ENCODE measurements at regions not wholly inside any gene's neighbourhood (a gene's known extent, or its start where the extent isn't known, plus 50 kb on each side); places are given as distances from the start of the nearest gene placed in this dataset.
"Not testable (repeated sequence)": the region's sequence is repeated elsewhere in the genome, so short reads cannot be mapped to it uniquely, and the experiment has no call there.

GRCh38 chr7:32729335-32729675 is 162.3 kb downstream of the KBTBD2 start:
- DNase-seq (ENCODE audit: low read depth, low spot score); ATAC-seq; intact Hi-C loops (cut with micrococcal nuclease; ENCODE audit: unreplicated experiment); H3K27me3 ChIP-seq (ENCODE audit: control insufficient read depth, insufficient read depth, low read length); in situ Hi-C loops (cut with HindIII; ENCODE audit: low pct_unique_long_range_greater_than_20kb, low sequenced_read_pairs); H3K9me3 ChIP-seq (ENCODE audit: control insufficient read depth, insufficient read depth, low read depth, low read length); POLR2A ChIA-PET; CTCF ChIA-PET; H3K36me3 ChIP-seq (ENCODE audit: control insufficient read depth, insufficient read depth, low read length); BruUV-seq (replicated peaks): not testable (repeated sequence)
- H3K4me1 ChIP-seq (ENCODE audit: control insufficient read depth, insufficient read depth, low read length), result peaks cover 11% of the 10 kb centered on the region
- peak overlapping the region; percentile 69 to 76 for H3K4me3 ChIP-seq (ENCODE audit: low read depth in 2 of 2, low read length in 2 of 2)
- peak overlapping the region; percentile 61 for H3K27ac ChIP-seq (ENCODE audit: low read length)

- Histone ChIP-seq H3K4me3 (ENCODE audit: low read depth in 2 of 2, low read length in 2 of 2) (peak overlapping the region; percentile 69 to 76), H3K4me1 (ENCODE audit: control insufficient read depth, insufficient read depth, low read length) (peaks cover 11% of the 10 kb centered on the region), H3K27ac (ENCODE audit: low read length) (peak overlapping the region; percentile 95)
- POLR2A ChIA-PET; in situ Hi-C loops (cut with HindIII; ENCODE audit: low pct_unique_long_range_greater_than_20kb, low sequenced_read_pairs); DNase-seq (ENCODE audit: low read depth, low spot score); H3K27me3 ChIP-seq (ENCODE audit: control insufficient read depth, insufficient read depth, low read length); intact Hi-C loops (cut with micrococcal nuclease; ENCODE audit: unreplicated experiment); H3K36me3 ChIP-seq (ENCODE audit: control insufficient read depth, insufficient read depth, low read length); BruUV-seq (replicated peaks); CTCF ChIA-PET; H3K9me3 ChIP-seq (ENCODE audit: control insufficient read depth, insufficient read depth, low read depth, low read length): not testable (repeated sequence)
- TF ChIP-seq SIN3A (IDR thresholded peaks at IDR 0.05; ENCODE audit: borderline replicate concordance, insufficient read depth, low read depth, low read length), result 0 out of 2 replicates have a peak, but pooled peaks have one; percentile 16
- ATAC-seq, result peak; percentile 90
These were observed 162.9 kb downstream of the KBTBD2 start for GRCh38 chr7:32728412-32729334.

GRCh38 chr7:32727483-32728411 is 163.8 kb downstream of the KBTBD2 start:
- intact Hi-C loops (cut with micrococcal nuclease; ENCODE audit: unreplicated experiment), result not testable (repeated sequence)

GRCh38 chr7:32722837-32723236 is 168.7 kb downstream of the KBTBD2 start:
- H3K4me1 ChIP-seq (ENCODE audit: control insufficient read depth, insufficient read depth, low read length); in situ Hi-C loops (cut with HindIII; ENCODE audit: low pct_unique_long_range_greater_than_20kb, low sequenced_read_pairs); BruUV-seq (replicated peaks); H3K27ac ChIP-seq (ENCODE audit: low read length); intact Hi-C loops (cut with micrococcal nuclease; ENCODE audit: unreplicated experiment); H3K4me3 ChIP-seq (ENCODE audit: low read depth in 2 of 2, low read length in 2 of 2); H3K36me3 ChIP-seq (ENCODE audit: control insufficient read depth, insufficient read depth, low read length); DNase-seq (ENCODE audit: low read depth, low spot score); H3K27me3 ChIP-seq (ENCODE audit: control insufficient read depth, insufficient read depth, low read length); CTCF ChIA-PET; H3K9me3 ChIP-seq (ENCODE audit: control insufficient read depth, insufficient read depth, low read depth, low read length); POLR2A ChIA-PET; ATAC-seq: not testable (repeated sequence)

More at GRCh38 chr7:32727483-32728411, 163.8 kb downstream of the KBTBD2 start:
- in situ Hi-C loops (cut with HindIII; ENCODE audit: low pct_unique_long_range_greater_than_20kb, low sequenced_read_pairs); CTCF ChIA-PET; H3K36me3 ChIP-seq (ENCODE audit: control insufficient read depth, insufficient read depth, low read length); H3K27me3 ChIP-seq (ENCODE audit: control insufficient read depth, insufficient read depth, low read length); BruUV-seq (replicated peaks); H3K9me3 ChIP-seq (ENCODE audit: control insufficient read depth, insufficient read depth, low read depth, low read length); DNase-seq (ENCODE audit: low read depth, low spot score): not testable (repeated sequence)
- Histone ChIP-seq H3K4me1 (ENCODE audit: control insufficient read depth, insufficient read depth, low read length) (peaks cover 11% of the 10 kb centered on the region), H3K4me3 (ENCODE audit: low read depth in 2 of 2, low read length in 2 of 2) (peak overlapping the region; percentile 69 to 76), H3K27ac (ENCODE audit: low read length) (peak overlapping the region; percentile 95)
- peak; percentile 77 for ATAC-seq
- peak; percentile 56; the same call in 1 of the 2 replicates for TF ChIP-seq SIN3A (IDR thresholded peaks at IDR 0.05; ENCODE audit: borderline replicate concordance, insufficient read depth, low read depth, low read length)
- POLR2A ChIA-PET, result interaction anchor here (0.7 kb wide), 1 partner anchor 237 kb away, joined by 4 read pairs; no protein-coding TSS in a partner anchor

All from Panc1 (cell line).